Mesodermal cell (in vitro differentiated cells): ENCODE measurements at regions not wholly inside any gene's neighbourhood (a gene's known extent, or its start where the extent isn't known, plus 50 kb on each side); places are given as distances from the start of the nearest gene placed in this dataset.
"Not testable (repeated sequence)": the region's sequence is repeated elsewhere in the genome, so short reads cannot be mapped to it uniquely, and the experiment has no call there.

Experiments used
- H3K27ac ChIP-seq: 2 replicates; pipeline ENCODE4 v1.7.0; 2013; ENCODE audit warnings: mild to moderate bottlenecking, low read depth, low read length, moderate library complexity; ENCODE audit not compliant: severe bottlenecking
- H3K36me3 ChIP-seq: 2 replicates; pipeline ENCODE4 v1.7.1; 2013; ENCODE audit warnings: mild to moderate bottlenecking, low read length, moderate library complexity; ENCODE audit not compliant: control insufficient read depth, insufficient read depth
- H3K4me1 ChIP-seq: one replicate; pipeline ENCODE4 v1.7.1; 2013; ENCODE audit warnings: mild to moderate bottlenecking, low read length; ENCODE audit not compliant: insufficient read depth, control insufficient read depth, poor library complexity, severe bottlenecking
- H3K4me3 ChIP-seq: 2 replicates; pipeline ENCODE4 v1.7.0; 2013; ENCODE audit warnings: low read length, control low read depth, mild to moderate bottlenecking; ENCODE audit not compliant: insufficient read depth, poor library complexity, severe bottlenecking; ENCODE audit errors: extremely low read depth
- H3K9me3 ChIP-seq: 2 replicates; pipeline ENCODE4 v1.7.1; 2013; ENCODE audit warnings: mild to moderate bottlenecking, low read length, moderate library complexity; ENCODE audit not compliant: control insufficient read depth
- WGBS, 2 experiments: methylation state at CpG; one replicate each; pipeline ENCODE4 v1.1.5; 2013; ENCODE audit warnings: missing lambda C conversion rate in 2 of 2; ENCODE audit not compliant: insufficient coverage in 2 of 2; 5-methylcytosine and 5-hydroxymethylcytosine counted together

DNA sequence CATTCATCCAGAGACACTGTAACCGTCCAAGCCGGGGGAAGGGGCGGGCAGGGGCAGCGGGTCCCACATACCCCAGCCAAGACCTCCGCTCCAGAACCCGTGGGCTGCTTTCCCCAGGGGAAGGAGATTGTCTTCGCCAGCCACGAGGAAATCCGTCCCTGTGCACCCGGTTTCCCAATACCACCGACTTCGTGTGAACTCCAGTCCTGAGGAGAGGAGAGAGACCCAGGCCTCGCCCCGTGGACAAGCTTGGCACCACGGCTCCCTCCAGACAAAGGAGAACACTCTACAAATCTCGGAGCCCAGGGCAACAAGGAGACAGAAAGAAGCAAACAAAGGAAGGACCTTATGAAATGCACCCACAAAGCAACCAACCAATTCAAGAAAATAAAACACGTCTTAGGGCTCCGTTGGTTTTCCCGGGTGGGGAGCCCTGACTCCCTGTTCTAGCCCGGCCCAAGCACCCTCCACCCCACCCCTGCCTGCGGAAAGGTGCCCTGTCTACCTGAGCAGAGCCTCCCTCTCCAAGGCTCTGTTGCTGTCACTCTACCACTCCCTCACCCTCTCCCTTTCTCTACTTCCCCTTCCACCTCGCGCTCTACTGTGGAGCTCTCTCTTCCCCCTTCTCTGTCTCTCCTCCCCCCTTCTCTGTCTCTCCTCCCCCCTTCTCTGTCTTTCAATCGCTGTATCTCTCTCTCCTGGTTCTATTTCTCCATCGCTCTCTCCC, 1382.8 kb upstream of the DEFB115 start:
- 80 to 82% methylated on average over 20 to 23 of the region's 25 CpGs for WGBS, 2 experiments
- H3K27ac ChIP-seq, result no peak overlapping the region
- H3K36me3 ChIP-seq, result no peaks in the 10 kb centered on the region
- H3K4me1 ChIP-seq, result no peaks in the 10 kb centered on the region
- peaks cover 52% of the 10 kb centered on the region for H3K9me3 ChIP-seq
- H3K4me3 ChIP-seq, result no peak overlapping the region

DNA sequence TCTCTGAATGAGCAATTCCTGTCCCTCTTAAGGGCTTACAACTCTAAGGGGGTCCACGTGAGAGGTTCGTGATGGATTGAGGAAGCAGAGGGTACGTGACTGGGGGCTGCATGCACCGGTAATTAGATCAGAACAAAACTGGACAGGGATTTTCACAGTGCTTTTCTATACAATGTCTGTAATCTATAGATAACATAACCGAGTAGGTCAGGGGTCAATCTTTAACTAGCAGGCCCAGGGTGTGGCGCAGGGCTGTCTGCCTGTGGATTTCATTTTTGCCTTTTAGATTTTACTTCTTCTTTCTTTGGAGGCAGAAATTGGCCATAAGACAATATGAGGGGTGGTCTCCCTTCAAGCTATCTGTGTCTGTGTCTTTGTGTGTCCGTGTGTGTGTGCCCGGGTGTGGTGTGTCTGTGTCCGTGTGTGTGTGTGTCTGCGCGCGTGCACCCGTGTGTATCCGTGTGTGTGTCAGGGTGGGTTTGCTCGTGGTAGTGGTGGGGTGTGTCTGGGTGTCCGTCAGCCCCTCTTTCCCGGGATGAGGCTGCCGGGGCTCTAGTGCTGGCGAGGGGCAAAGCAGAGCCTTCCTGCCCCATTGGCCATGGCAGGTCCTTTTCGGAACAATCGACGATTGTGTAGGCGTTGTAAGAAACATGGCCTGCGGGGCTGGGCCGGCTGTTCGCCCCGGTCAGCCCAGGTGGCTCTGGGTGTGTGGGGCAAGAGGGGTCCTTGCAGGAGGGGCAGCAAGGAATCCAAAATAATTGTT, 1382.0 kb upstream of the DEFB115 start:
- H3K9me3 ChIP-seq, result peaks cover 48% of the 10 kb centered on the region
- H3K27ac ChIP-seq, H3K36me3 ChIP-seq, H3K4me3 ChIP-seq, H3K4me1 ChIP-seq: not testable (repeated sequence)
- WGBS, 2 experiments, result 83 to 86% methylated on average over 16 to 20 of the region's 27 CpGs

DNA sequence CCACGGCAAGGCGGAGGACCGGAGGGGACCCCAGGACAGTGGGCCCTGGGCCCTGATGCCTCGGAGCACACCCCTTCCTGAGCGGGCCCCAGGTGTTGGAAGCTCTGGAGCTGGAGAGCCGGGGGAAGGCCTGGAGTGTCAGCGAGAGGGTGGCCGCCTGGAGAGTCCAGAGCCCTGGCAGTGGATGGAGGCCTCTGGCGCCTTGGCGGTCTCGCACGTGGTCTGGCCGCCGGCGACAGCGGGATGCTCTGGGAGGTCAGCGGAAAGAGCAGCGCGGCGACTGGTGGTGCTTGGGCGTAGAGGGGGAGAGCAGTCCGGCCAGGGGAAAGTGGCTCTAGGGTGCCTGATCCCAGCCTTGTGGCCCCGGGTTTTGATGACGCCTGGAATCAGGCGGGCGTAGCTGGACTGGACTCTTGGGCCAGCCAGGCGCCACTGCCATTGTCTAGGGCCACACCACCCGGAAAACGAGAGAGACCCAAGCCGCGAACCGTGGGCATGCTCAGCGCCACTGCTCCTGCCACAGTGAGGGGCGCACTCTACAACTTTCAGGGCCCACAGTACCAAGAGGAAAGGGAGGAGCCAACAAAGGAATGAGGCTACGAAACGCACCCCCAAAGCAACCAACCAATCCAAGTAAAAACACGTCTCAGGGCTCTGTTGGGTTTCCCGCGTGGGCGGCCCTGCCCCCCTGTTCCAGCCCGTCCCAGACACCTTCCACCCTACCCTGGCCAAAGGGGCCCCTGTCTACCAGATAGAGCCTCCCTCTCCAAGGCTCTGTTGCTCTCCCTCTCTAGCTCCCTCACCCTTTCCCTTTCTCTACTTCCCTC, 1381.2 kb upstream of the DEFB115 start:
- not testable (repeated sequence) for H3K4me3 ChIP-seq, H3K36me3 ChIP-seq, H3K4me1 ChIP-seq, H3K27ac ChIP-seq
- 85 to 87% methylated on average over 36 to 39 of the region's 41 CpGs for WGBS, 2 experiments
- peaks cover 49% of the 10 kb centered on the region for H3K9me3 ChIP-seq

DNA sequence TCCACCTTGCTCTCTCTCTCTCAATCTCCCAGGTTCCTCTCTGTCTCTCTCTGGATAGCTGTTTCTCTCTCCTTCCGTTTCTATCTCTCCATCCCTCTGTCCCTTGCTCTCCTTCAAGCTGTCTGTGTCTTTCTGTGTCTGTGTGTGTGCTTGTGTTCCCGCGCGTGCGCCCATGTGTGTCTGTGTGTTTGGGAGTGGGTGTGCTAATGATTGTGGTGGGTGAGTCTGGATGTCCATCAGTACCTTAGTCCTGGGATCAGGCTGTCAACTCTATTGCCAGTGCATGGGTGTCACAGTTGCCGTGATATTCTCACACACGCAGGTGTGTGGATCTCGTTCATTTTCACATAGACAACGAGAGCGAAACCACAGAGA, 1380.6 kb upstream of the DEFB115 start:
- Histone ChIP-seq H3K4me1 (no peaks in the 10 kb centered on the region), H3K9me3 (peaks cover 50% of the 10 kb centered on the region), H3K36me3 (no peaks in the 10 kb centered on the region), H3K27ac (no peak overlapping the region), H3K4me3 (no peak overlapping the region)
- 88 to 90% methylated on average over 9 of the region's 10 CpGs for WGBS, 2 experiments

DNA sequence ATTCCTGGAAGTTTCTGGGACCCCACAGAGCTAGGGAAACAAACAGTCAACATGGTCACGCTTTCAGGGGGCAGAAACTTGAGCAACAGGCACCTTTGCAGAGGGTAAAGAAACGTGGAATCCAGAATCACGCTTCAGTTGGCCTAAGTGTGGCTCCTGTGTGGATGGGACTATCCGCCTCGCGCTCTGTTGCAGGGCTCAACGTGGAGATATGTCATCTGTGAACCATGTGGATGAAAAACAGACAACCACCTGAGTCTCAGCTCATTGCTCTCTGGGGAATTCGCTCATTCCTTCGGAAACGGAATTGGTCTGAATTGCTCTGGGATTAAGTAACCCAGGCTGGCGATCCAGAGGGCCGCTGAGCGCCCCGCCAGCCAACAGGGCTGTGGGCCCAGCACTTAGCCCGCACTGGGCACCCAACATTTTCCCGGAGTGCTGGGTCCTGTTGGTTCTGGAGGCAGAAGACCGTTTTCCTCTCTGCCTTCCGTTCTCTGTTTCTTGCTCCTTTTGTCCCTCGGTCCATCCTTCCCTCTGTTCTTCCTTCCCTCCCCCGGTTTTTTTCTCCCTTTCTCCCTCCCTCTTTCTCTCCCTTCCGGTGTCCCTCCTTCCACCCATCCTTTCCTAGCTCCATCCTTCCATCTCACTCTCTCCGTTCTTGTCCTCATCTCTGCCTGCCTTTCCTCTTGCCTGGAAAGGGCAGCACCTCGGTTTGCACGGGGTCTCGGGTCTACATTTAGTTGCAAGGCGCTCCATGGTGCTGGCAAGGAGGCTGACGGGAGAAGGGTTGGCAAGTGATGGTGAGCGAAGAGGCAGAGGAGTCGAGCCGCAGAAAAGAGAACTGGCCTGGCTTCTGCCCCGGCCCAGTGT, 1379.8 kb upstream of the DEFB115 start:
- H3K4me3 ChIP-seq, H3K36me3 ChIP-seq, H3K4me1 ChIP-seq, H3K27ac ChIP-seq: not testable (repeated sequence)
- 70 to 75% methylated on average over 26 to 29 of the region's 31 CpGs for WGBS, 2 experiments
- H3K9me3 ChIP-seq, result peaks cover 54% of the 10 kb centered on the region

DNA sequence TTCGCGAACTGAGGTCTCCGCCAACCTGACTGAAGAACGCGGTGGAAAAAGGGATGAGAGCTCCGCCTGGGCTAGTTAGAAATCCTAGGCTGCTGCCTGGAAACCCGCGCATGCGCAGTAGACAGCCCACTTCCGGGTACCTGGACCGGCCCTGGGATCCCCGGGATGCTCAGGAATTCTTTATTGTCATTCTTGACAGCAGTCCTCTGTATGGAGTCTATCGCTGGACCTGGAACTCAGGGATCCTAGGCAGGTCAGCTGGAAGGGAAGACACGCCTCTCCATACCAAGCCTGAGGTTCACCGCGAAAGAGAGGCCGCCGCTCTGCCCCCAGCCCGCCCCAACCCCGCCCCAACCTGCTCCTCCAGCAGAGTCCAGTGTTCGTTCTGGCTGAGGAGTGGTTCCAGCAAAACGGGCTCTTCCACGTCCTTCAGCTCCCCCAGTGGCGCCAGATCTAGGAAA, 1379.2 kb upstream of the DEFB115 start:
- WGBS, 2 experiments, result 80 to 81% methylated on average over 16 to 22 of the region's 24 CpGs
- no peak overlapping the region for H3K4me3 ChIP-seq

DNA sequence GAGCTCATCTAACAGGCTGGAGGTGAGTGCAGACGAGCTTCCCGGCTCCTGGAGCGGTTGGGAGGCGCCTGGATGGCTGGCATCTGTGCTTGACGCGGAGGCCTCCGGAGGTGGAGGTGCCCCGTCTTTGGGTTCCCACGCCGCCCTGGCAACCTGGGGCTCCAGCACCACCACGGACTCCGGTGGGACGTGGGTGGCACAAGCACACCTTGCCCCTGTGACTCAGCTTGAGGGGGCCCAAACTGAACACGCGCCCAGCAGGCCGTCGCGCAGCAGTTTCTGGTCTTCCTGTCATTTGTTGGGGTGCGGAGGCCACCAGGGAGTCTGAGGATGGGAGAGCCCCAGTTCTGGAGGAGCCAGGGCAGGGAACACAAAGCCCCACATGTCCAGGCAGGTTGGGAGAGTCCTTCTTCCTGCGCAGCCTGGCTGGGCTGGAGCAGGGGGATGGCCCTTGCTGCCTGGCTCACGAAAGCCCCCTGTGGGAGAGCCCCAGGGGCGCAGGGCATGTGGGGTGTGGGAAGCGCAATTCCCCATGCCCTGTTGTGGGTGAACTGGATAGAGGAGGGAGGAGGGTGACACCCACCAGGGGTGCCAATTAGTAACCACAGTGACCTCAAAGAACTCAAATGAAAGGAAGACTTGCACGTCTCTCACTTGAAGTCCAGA, 1378.6 kb upstream of the DEFB115 start:
- 79 to 85% methylated on average over 22 to 24 of the region's 24 CpGs for WGBS, 2 experiments

More for the DNA sequence above, 1379.2 kb upstream of the DEFB115 start:
- H3K27ac ChIP-seq, result no peak overlapping the region
- H3K36me3 ChIP-seq, result no peaks in the 10 kb centered on the region
- H3K9me3 ChIP-seq, result peaks cover 54% of the 10 kb centered on the region
- H3K4me1 ChIP-seq, result no peaks in the 10 kb centered on the region

DNA sequence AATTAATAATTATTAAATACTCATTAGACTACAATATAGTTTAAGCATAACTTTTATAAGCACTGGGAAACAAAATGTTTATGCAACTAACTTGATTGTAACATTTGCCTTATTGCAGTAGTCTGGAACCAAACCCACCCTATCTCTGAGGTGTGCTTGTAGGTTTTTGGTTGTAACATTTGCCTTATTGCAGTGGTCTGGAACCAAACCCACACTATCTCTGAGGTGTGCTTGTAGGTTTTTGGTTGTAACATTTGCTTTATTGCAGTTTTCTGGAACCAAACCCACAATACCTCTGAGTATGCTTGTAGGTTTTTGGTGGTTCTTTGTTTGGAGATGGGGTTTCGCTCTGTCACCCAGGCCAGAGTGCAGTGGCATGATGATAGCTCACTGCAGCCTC, 1376.4 kb upstream of the DEFB115 start:
- H3K9me3 ChIP-seq, result peaks cover 49% of the 10 kb centered on the region
- 78 to 93% methylated on average over 1 of the region's 1 CpG for WGBS, 2 experiments
- not testable (repeated sequence) for H3K36me3 ChIP-seq, H3K4me3 ChIP-seq, H3K27ac ChIP-seq, H3K4me1 ChIP-seq

More for the DNA sequence above, 1378.6 kb upstream of the DEFB115 start:
- Histone ChIP-seq H3K9me3 (peaks cover 53% of the 10 kb centered on the region), H3K4me1 (no peaks in the 10 kb centered on the region), H3K36me3 (no peaks in the 10 kb centered on the region), H3K4me3 (no peak overlapping the region), H3K27ac (no peak overlapping the region)

DNA sequence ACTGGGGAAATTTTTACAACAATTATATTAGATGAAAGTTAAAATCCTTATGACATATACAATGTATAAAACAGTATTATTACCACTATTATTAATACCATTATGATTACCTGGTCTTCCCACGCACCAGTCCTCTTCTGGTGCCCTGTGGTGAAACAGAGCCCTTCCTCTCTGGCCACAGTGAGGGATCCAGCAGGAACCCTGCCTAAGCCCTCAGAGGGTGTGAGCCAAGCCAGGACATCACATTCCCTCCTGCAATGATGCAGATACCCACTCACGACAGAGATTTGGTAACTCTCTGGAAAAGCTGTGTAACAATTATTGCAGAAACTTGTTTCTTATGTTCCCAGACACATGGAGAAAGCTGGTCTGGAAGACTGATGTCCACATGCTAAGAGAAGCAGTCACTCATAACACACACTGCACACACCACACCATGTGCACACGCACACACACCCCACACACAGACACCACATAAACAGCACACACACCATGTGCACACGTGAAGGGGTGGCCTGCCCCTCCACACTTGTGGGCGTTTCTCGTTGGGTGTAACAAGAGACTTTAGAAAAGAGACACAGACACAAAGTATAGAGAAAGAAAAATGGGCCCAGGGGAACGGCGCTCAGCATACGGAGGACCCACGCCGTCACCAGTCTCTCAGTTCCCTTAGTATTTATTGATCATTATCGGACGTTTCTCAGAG, 1373.8 kb upstream of the DEFB115 start:
- not testable (repeated sequence) for H3K4me3 ChIP-seq, H3K36me3 ChIP-seq, H3K27ac ChIP-seq, H3K4me1 ChIP-seq
- peaks cover 29% of the 10 kb centered on the region for H3K9me3 ChIP-seq
- WGBS, 2 experiments, result 76 to 93% methylated on average over 6 to 8 of the region's 13 CpGs
